Esophagus squamous epithelium (tissue), 5 donors: ENCODE measurements at regions not wholly inside any gene's neighbourhood (a gene's known extent, or its start where the extent isn't known, plus 50 kb on each side); places are given as distances from the start of the nearest gene placed in this dataset.

Experiments used
- DNase-seq: peaks from one replicate; lab custom pipeline; 2025; lab: John Stamatoyannopoulos, UW
- H3K27ac ChIP-seq, 4 donors: fragments of 200-600 bp; sonication (generic); one replicate each; pipeline ENCODE4 v1.5.1; 2016 to 2019; ENCODE audit warnings: mild to moderate bottlenecking in 1 of 4
- H3K27me3 ChIP-seq, 4 donors: fragments of 200-600 bp; sonication (generic); 1 replicate in 3 of 4; 2 replicates in 1 of 4; pipeline versions ENCODE4 v1.5.1 to v1.6.0; 2017 to 2021; ENCODE audit warnings: antibody characterized with exemption in 1 of 4
- H3K36me3 ChIP-seq, 3 donors: fragments of 200-600 bp; sonication (generic); one replicate each; pipeline ENCODE4 v1.5.1; 2016 to 2019
- H3K4me1 ChIP-seq, 3 donors: fragments of 200-600 bp; sonication (generic); one replicate each; pipeline ENCODE4 v1.5.1; 2017 to 2019
- H3K4me3 ChIP-seq, 4 donors: fragments of 200-600 bp; sonication (generic); 1 replicate in 3 of 4; 2 replicates in 1 of 4; pipeline ENCODE4 v1.5.1; 2016 to 2019; ENCODE audit warnings: mild to moderate bottlenecking in 2 of 4, moderate library complexity in 1 of 4
- H3K9me3 ChIP-seq, 3 donors: fragments of 200-600 bp; sonication (generic); one replicate each; pipeline ENCODE4 v1.5.1; 2016 to 2019
- CTCF ChIP-seq, 6 experiments: fragments of 450-650 bp in 4 of 6; fragments of 200-600 bp in 2 of 6; sonication (generic) in 2 of 6; IDR thresholded peaks; one replicate each; pipeline ENCODE4 v1.5.1; 2016 to 2019; ENCODE audit warnings: antibody characterized with exemption in 6 of 6, mild to moderate bottlenecking in 4 of 6, moderate library complexity in 4 of 6
- POLR2A ChIP-seq, 4 donors: fragments of 450-650 bp; IDR thresholded peaks; one replicate each; pipeline ENCODE4 v1.6.1; 2017; ENCODE audit warnings: antibody characterized with exemption in 4 of 4, mild to moderate bottlenecking in 4 of 4, moderate library complexity in 3 of 4
- WGBS, 2 donors: methylation state at CpG; one replicate each; pipeline ENCODE4 v1.1.5; 2018; 5-methylcytosine and 5-hydroxymethylcytosine counted together
- intact Hi-C: fragments of 100-400 bp; cut with DNase I; formaldehyde crosslinking; loops from one replicate; pipeline ENCODE4 v1.15.0; 2022
- donor health status: DM: yes; HTN: yes; CAD: no.

- TF ChIP-seq CTCF (IDR thresholded peaks at IDR 0.05) = no peak
- TF ChIP-seq POLR2A (IDR thresholded peaks at IDR 0.05) = peak in 2 of 4 donors; percentile 29 to 32
Observed at GRCh38 chr6:138032571-138032970, 74.6 kb downstream of the PERP start.

GRCh38 chr6:138034229-138034628, 73.0 kb downstream of the PERP start:
- Histone ChIP-seq H3K4me3 (no peak overlapping the region), H3K27me3 (no peaks in the 10 kb centered on the region), H3K9me3 (no peaks in the 10 kb centered on the region), H3K36me3 (no peaks in the 10 kb centered on the region), H3K27ac (peak overlapping the region; percentile 82 to 92 (median 88)), H3K4me1 (peaks cover 13 to 74% (median 40%) of the 10 kb centered on the region in 3 donors)
- WGBS, 2 donors = 73 to 90% methylated on average over 3 of the region's 3 CpGs
- TF ChIP-seq CTCF (IDR thresholded peaks at IDR 0.05) (no peak), POLR2A (IDR thresholded peaks at IDR 0.05) (no peak)
- no peak for DNase-seq
- intact Hi-C loops = loop anchor here (5.0 kb wide), 1 partner anchor 73 kb away; the partner anchor contains the start of gene PERP

More at GRCh38 chr6:138032571-138032970, 74.6 kb downstream of the PERP start:
- Histone ChIP-seq H3K9me3 (no peaks in the 10 kb centered on the region), H3K36me3 (no peaks in the 10 kb centered on the region), H3K27me3 (no peaks in the 10 kb centered on the region), H3K4me3 (no peak overlapping the region), H3K27ac (peak overlapping the region; percentile 86 to 92 (median 90)), H3K4me1 (peaks cover 13 to 88% (median 40%) of the 10 kb centered on the region in 3 donors)
- DNase-seq = no peak
- WGBS, 2 donors = 46 to 75% methylated on average over 3 of the region's 3 CpGs
- intact Hi-C loops = loop anchor here (5.0 kb wide), 1 partner anchor 75 kb away; the partner anchor contains the start of gene PERP

GRCh38 chr6:138035070-138035469, 72.1 kb downstream of the PERP start:
- no peaks in the 10 kb centered on the region for H3K9me3 ChIP-seq
- no peak for DNase-seq
- TF ChIP-seq POLR2A (IDR thresholded peaks at IDR 0.05) (peak in 1 of 4 donors; percentile 42), CTCF (IDR thresholded peaks at IDR 0.05) (peak in 1 of 6 experiments; percentile 13)
- peaks cover 13 to 65% (median 32%) of the 10 kb centered on the region in 3 donors for H3K4me1 ChIP-seq
- intact Hi-C loops = no loop called here
- H3K4me3 ChIP-seq = no peak overlapping the region
- no peaks in the 10 kb centered on the region for H3K27me3 ChIP-seq
- H3K27ac ChIP-seq = peak overlapping the region; percentile 82 to 92 (median 88)
- H3K36me3 ChIP-seq = no peaks in the 10 kb centered on the region
- 24 to 60% methylated on average over 3 to 5 of the region's 5 CpGs for WGBS, 2 donors

GRCh38 chr6:138036111-138036510, 71.1 kb downstream of the PERP start:
- no peaks in the 10 kb centered on the region for H3K9me3 ChIP-seq
- intact Hi-C loops = no loop called here
- TF ChIP-seq POLR2A (IDR thresholded peaks at IDR 0.05) = no peak
- peak in 1 of 6 experiments; percentile 17 for TF ChIP-seq CTCF (IDR thresholded peaks at IDR 0.05)
- 42 to 64% methylated on average over 5 of the region's 5 CpGs for WGBS, 2 donors
- H3K36me3 ChIP-seq = no peaks in the 10 kb centered on the region
- H3K4me3 ChIP-seq = no peak overlapping the region
- H3K4me1 ChIP-seq = peaks cover 10 to 55% (median 25%) of the 10 kb centered on the region in 3 donors
- H3K27ac ChIP-seq = peak overlapping the region; percentile 71 to 92 (median 88)
- no peaks in the 10 kb centered on the region for H3K27me3 ChIP-seq
- no peak for DNase-seq

- Histone ChIP-seq H3K27me3 (no peaks in the 10 kb centered on the region), H3K4me3 (no peak overlapping the region), H3K4me1 (peaks cover 7 to 46% (median 23%) of the 10 kb centered on the region in 3 donors), H3K36me3 (no peaks in the 10 kb centered on the region), H3K9me3 (no peaks in the 10 kb centered on the region), H3K27ac (peak overlapping the region; percentile 71 to 92 (median 88))
- no peak for DNase-seq
- no peak for TF ChIP-seq POLR2A (IDR thresholded peaks at IDR 0.05)
- TF ChIP-seq CTCF (IDR thresholded peaks at IDR 0.05) = no peak
- 73 to 86% methylated on average over 4 of the region's 4 CpGs for WGBS, 2 donors
- intact Hi-C loops = no loop called here
Observed at GRCh38 chr6:138037009-138037504, 70.2 kb downstream of the PERP start.
